GM19324 (cell line): ENCODE measurements at regions not wholly inside any gene's neighbourhood (a gene's known extent, or its start where the extent isn't known, plus 50 kb on each side); places are given as distances from the start of the nearest gene placed in this dataset.

Source experiments
- ATAC-seq: cut with Tn5 transposase; IDR thresholded peaks from one replicate; pipeline ENCODE4 v1.9.1; 2021; ENCODE audit warnings: mild to moderate bottlenecking, moderate library complexity; ENCODE audit not compliant: unreplicated experiment, low FRiP score

DNA sequence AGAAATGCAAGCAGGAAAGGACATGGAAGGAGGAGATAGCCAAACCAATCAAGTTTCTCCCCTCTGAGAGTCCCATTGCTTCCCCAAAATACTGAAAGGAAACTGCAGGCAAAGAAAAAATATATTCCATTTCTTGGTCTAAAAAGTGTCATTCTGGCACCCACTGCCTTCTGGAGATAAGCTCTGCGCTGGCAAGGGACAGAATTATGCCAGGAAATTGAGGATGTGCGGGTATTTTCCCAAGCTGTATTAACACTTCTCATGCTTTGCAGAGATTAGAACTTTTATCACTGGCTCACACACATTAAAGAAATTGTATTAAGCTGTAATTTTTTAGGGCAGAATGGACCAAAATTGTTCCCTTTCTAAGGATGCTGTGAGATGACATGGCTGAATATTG lies 381.2 kb upstream of the DUSP10 start:
- ATAC-seq, result no peak

DNA sequence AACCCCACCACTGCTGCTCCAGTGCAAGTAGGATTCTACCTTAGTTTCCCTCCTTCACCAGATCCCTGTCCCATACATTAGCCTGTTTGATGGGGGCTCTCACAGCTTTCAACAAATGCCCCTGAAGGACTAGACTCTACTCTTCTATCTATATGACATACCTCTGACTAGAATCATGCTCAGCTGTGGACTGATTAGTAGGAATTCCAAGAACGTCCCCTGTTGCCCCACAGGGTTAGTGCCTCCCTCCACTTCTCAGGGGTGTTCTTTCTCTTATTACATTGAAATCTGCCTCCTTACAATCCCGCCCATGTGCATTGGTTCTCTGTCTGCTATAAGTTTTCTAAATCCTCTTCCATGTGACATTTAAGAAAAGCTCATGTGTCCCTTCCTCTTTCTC lies 375.9 kb upstream of the DUSP10 start:
- no peak for ATAC-seq

DNA sequence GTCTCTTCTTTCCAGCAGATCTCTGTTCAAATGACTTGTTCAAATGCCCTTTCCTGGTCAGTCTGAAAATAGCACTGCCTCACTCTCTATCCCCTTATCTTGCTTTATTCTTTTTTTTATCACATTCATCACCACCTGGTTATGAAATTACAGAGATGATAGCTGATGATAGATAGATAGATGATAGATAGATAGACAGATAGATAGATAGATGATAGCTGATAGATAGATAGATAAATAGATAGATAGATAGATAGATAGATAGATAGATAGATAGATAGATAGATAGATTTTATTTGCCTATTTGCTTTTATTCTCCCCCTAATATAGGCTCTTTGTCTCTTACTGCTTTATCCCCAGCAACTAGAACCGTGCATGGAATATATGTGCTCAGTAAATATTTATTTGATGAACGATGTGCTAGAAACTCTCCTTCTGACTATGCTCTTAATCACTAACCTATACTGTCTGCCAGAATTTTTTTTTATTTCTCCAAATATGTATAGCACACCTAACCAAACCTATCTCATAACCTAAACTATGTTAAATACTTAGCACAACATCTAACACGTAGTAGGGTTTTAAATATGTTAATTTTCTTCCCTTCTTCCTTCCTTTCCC lies 372.8 kb upstream of the DUSP10 start:
- no peak for ATAC-seq

DNA sequence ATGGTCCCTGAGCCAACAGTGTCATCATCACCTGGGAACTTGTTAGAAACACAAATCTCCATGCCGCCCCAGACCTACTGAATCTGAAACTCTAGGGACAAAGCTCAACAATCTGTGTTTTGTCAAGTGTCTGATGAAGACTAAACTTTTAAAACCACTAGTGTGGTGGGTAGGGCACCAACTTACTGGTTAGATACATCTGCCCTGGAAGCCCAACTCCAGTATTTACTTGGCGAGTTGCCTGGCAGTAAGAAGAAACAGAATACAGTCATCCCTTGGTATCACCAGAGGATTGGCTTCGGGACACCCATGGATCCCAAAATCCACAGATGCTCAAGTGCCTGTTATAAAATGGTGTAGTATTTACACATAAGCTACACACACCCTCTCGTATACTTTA lies 367.9 kb upstream of the DUSP10 start:
- ATAC-seq, result no peak

DNA sequence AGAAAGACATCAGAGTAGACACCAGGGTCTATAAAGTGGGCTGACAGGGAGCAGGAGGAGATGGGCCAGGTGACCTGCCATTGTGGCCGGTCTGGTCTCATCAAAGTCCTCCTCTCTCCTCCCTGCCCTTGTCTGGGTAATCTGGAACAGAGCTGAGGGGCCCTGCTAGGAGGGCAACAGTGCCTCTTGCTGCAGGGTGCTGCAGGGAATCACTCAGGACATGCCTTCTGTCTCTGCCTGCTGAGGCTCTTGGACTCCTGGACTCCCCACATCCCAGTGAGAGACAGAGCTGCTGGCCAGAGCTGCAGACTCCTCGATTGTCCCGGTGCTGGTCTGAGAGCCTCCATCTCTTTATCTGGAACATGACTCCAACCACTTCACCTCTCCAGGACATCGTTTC lies 366.1 kb upstream of the DUSP10 start:
- ATAC-seq, result no peak

DNA sequence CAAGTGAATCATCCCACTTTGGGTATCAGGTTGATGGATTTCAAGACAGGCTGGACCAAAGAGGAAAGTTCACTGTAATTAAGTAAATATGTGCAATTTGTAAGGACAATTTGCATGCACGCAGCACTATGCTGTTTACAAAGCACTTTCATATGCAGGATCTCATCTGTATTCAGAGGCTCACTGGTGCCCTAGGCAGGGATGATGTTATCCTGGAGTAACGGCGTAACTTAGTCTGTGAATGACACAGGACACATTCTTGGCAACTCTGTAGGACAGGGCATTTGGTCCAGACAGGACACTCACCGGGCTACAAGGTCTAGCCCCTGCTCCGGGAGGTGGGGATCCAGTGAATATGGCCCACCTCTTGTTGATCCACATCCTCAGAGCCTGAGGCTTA lies 365.4 kb upstream of the DUSP10 start:
- ATAC-seq, result no peak

DNA sequence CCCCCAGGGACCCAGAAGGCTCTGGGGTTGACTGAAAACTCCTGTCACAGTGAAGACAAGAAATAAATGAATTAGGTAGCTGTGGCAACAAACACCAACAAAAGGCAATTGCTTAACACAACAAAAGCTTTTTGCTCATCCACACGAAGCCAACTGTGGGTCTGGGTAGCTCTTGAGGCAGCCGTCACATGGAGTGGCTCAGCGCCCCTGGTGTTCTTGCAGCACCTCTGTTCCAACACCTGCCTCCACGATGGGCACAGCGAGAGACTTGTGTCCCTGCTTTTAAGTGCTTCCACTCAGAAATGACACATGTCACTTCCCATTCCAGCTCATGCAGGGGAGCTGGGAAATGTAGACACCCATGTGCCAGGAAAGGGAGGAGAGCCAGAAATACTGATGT lies 364.5 kb upstream of the DUSP10 start:
- no peak for ATAC-seq

DNA sequence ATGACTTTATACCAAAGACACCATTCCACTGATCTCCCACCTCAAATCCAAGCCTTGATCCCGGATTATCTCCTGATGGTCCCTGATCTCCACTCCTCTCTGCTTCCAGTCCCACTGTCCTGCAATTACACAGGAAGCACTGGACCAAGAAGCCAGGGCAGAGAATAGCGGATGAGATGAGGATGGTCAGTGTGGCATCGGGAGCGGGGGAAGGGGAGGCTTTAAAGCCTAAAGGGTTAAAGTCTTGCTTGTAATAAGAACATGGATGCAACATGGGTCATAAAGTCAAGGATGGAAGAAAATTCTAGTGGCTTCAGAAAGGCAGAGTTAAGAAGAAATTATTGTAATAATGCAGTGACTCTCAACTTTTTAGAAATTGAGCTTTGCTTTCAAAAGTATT lies 364.0 kb upstream of the DUSP10 start:
- ATAC-seq, result no peak

DNA sequence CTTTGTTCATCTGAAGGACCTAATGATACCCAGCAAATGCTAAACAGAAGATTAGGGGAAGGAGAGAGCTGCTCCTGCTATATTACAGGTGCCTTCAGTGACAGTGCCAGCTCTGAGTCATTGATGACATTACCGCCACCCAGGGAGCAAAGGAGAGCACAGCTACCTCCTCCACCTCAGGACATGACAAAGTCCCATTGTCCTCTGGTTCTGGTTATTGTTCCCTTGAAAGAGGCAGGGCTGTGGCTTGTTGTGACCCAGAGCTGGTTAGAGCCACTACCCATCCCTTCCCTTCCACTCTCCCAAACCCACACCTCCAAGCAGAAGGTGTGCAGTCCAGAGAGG lies 363.5 kb upstream of the DUSP10 start:
- no peak for ATAC-seq

DNA sequence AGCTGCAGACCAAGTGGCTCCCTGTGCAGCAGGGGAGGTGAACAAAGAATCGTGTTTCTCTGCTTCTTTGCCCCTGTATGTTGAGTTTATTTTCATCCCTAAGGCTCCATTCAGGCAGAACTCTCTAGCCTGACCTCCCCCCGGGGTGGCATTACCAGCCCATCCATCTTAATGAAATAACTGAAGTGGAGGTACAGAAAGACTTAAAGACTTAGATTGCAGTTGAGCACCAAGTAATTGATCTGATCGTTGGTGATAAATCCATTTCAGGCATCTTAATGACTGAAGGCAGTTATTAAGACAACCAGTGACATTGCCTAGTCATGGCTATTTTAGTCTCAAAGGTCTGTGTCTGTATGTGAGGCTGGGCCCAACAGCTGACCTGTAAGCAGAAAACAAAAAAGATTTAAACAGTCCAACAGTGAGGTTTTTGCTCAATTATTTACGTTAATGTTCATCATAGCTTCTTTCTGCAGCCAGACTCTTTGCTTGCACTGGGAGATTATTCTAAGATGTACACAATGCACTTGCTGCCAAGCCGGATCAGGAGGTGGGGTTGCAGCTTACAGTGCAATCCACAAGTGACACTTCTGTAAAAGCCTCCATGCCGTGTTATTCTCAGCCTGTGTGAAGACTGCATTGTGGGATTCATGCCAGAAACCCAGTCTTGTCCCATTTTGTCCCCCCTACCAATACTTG lies 363.0 kb upstream of the DUSP10 start:
- no peak for ATAC-seq

DNA sequence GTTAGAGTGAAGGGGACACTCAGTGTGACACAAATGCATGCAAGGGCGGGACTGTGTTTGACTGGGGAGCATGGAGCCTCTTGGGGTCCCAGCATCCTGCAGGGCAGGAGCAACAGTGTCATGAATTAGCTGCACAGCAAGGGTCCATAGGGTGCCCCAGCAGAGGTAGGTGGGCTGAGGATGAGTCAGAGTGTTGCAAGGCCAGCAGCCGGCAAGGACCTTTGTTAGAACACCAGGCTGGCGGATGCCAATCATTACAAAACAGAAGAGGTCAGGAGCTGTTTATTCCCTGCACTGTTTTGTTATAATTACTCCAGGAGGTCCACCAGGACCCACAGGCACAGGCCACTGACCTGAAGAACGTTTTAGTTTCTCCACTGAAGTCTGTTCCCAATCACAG lies 362.2 kb upstream of the DUSP10 start:
- no peak for ATAC-seq

DNA sequence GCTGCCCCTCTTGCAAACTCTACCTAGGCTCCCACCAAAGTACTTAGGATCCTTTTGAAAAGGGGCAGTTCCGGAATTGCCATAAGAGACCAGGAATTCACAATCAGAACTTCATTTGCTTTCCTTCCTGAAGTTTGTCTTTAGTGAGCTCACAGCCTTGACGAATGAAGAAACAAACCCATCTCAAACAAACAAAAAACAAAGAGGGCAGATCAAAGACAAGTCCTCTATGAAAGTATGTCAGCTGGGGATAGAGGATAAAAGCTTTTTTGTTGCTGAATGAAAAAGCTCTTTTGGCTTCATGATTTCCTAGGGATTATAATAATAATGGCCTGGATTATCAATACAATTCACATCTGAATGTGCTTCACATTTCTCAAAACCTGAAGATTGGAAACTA lies 357.9 kb upstream of the DUSP10 start:
- no peak for ATAC-seq

DNA sequence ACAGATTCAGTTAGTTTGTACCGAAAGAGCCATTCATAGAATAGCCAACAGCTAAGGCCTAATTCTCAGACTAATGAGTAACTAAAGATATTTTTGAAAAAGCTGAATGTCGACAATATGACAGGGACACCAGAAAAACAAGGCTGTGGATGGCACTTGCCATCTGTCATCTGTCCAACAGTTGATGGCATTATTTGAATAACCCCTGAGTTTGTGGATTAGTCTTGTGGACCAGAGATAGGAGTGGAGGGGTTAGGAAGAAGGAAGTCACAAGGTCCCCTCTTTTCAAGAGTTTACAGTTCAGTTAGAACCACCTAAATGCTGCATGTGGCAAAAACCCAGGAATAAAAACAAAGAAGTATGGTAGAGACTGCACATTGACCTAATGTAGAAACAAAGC lies 356.5 kb upstream of the DUSP10 start:
- ATAC-seq, result no peak

DNA sequence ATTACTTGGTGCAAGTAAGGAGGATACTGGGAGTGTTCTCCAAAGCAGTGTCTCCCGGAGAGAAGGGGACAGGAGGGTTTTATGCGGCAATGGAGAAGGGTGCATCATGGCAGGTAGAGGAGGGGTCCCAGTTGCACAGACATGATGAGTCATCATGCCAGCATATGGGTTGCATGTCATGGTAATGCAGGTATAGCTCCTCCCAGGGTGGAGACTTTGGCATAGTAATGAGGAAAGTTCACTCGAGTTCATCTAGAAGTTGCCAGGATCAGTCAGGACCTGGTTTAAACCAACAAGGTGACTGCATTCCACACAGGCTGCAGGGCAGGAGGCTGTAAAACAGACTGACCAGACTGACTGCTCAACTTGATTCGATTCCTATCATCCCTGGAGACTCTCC lies 355.7 kb upstream of the DUSP10 start:
- ATAC-seq, result no peak

DNA sequence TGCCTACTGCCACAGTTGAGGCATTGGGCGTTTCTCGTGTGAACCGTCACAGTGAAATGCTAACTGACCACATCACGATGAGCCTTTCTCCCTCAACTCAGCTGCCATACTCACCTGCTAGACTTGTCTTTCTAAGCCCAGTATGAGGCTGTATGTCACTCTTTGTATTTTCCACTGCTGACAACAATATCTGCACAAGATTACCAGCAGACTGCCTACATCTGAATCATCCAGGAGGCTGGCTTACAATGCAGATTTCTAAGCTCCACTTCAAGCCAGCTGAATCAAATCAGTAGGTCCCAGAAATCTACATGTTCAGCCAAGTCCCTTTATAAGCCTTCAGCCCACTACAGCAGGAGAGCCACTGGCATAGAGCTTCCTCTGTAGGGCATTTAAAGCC lies 355.0 kb upstream of the DUSP10 start:
- ATAC-seq, result no peak

DNA sequence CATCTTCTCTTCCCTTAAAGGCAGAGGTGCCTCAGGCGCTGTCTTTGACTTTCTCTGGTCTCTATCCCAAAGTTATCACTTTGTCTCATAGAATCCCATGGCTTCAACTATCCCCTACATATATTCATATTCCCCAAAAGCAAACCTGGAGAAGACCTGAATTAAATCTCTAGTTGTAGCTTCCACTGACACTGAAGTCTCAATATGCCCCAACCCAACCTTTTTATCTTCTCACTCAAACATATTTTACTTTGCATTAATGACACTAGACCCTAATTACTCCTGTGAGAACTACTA lies 354.5 kb upstream of the DUSP10 start:
- ATAC-seq, result no peak

DNA sequence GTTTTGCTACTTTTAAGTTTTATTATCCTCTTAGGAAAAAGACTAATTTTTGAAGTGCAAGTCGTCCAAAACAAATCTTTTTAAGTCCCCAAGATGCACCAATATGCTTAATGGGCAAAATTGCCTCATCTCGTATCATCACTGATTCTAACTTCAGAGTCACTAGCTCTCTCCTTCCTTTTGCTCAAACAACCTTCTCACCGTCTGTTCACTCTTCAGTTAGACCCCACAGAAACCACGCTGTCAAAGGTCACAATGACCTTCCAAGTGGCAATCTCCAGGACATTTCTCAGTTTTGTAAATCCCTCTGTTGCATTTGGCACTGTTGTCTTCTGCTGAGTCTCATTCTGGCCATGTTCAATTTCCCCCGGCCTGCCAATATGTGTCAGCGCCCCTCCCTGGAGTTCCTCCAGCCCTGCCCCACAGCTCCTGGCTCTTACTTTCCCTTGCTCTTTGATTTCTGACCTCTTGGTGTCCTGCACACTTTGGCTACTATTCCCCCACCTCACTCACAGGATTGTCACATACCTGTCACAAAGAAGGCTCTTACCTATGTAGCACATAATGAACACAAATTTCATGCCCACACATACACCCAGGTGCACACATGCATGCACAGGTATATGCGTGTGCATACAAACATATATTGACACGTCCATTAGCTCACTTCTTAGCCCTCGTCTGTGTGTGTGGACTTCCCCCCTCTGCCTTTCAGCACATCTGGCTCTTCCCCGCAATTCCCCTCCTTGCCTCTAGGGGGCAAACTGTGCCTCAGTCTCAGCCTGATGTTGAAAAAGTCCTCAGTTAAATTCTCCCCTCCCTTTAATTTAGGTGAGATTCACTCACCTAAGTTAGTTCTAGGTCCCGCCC lies 354.0 kb upstream of the DUSP10 start:
- peak; percentile 66 for ATAC-seq

DNA sequence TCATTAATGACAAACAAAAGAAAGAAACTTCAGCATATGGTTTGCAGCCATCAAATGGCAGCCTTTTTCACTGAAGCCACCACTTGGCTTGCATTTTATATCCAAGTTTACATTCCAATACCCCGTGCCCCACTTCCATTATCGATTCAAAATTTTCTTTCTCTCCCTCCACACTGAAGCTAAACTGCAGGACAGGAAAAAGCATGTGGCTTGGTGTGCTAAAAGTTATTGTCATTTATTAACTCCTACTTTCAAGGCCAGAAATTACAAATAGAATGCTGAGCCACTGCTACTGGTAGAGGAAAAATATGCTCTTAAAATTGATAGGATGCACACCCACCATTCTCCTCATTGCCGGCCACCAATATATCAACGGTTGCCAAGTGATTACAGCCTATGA lies 351.6 kb upstream of the DUSP10 start:
- ATAC-seq, result no peak

DNA sequence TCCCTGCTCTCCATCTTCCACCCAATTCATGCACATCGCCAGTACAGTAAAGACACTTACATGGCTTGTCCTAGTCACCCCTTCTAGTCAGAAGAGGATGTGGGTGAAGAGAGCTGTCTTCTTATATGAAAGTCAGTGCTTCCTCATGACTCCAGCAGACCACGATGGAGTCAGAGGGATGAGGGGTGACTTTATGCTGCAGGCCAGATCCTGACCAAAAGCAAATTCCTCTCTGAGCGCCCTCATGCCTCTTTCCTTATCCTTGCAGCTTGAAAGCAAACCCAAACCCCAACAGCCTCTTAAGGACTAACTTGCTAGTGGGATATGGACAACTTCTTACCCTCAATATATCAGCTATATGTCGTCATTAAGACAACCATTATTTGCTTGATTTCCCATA lies 348.2 kb upstream of the DUSP10 start:
- no peak for ATAC-seq

DNA sequence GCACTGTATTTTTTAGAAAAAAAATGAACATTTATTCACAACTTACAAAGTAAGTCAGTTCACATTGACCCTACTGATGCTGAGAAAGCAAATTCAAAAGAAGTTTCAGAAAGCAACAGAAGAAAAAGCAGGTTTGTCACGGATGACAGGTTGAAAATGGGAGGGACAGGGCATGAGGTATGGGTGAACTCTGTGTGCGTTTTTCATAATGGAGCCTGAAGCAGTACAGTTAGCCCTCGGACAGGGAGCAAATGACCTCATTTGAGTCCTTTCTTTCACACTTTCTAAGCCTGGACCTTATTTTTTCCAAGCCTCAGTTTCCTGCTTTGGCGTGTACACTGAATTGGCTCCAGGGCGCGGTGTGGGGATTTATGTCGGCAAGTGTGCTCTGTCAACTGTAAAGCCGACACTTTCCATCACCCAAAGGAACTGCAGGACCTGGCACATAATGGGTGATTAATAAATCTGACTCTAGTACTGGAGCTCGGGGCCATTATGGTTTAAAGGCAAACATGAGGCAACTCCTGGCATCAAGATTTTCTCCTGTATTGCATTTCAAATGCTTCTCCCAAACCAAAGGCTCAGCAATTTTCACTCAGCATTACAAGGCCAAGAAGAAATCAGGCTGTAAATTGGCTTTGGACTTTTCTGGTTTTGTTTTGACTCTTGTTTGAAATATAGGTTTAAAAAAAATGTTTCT lies 345.5 kb upstream of the DUSP10 start:
- no peak for ATAC-seq

DNA sequence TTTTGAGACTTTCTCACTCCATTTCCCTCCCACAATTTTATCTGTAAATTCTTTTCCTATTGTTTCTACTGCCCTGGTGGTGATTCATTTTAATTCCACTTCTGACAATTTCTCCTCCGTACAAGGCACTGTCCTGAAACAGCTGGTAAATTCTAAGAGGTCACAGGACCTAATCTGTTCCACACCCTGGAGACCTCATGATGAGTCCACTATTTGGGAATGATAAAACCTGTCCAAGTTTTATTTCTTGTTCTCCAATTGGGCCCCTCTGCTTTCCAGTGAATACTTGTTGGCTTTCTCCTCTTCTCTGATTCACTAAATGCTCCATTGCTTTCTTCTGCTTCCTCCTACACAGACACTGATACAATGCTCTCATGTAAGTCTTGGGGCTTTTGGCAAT lies 343.1 kb upstream of the DUSP10 start:
- no peak for ATAC-seq
